ENCODE measurements at regions not wholly inside any gene's neighbourhood (a gene's known extent, or its start where the extent isn't known, plus 50 kb on each side); places are given as distances from the start of the nearest gene placed in this dataset.
A peak's percentile ranks its signal among the peaks of the same experiment; 100 is the strongest.
"Not testable (repeated sequence)": the region's sequence is repeated elsewhere in the genome, so short reads cannot be mapped to it uniquely, and the experiment has no call there.

DNA sequence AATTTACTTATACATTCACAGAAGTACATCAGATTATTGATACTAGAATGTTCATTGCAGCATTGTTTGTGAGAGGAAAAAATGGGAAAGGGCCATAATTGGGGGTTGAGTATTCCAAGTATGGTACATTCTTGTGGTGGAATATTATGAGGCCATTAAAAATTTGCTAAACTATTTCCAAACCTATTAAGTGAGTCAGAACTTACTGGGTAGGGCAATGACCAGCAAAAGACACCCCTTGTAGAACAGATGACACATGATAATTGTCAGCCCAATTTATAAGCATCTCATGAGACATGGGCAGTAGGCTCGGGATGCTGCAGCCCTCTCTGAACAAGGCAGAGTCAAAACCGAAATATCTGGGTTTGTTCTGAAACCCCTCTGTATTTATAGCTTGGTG lies 192.6 kb upstream of the IL12B start:
- ATAC-seq (ENCODE audit: low read depth) (no peak), DNase-seq (ENCODE audit: low spot score) (no peak)
- Histone ChIP-seq H3K36me3 (ENCODE audit: low read depth) (no peaks in the 10 kb centered on the region), H3K9me3 (ENCODE audit: severe bottlenecking) (no peaks in the 10 kb centered on the region), H3K27ac (ENCODE audit: poor library complexity, severe bottlenecking) (no peak overlapping the region), H3K4me3 (ENCODE audit: severe bottlenecking) (no peak overlapping the region), H3K27me3 (ENCODE audit: insufficient read depth, poor library complexity, severe bottlenecking) (no peaks in the 10 kb centered on the region), H3K4me1 (ENCODE audit: insufficient read depth, poor library complexity, severe bottlenecking) (no peaks in the 10 kb centered on the region)
- TF ChIP-seq CTCF (IDR thresholded peaks at IDR 0.05; ENCODE audit: poor library complexity, severe bottlenecking) = no peak

GRCh38 chr5:159524279-159524678 lies 194.0 kb upstream of the IL12B start:
- ATAC-seq (ENCODE audit: low read depth); H3K4me1 ChIP-seq (ENCODE audit: insufficient read depth, poor library complexity, severe bottlenecking); DNase-seq (ENCODE audit: low spot score); H3K27ac ChIP-seq (ENCODE audit: poor library complexity, severe bottlenecking); H3K9me3 ChIP-seq (ENCODE audit: severe bottlenecking); H3K36me3 ChIP-seq (ENCODE audit: low read depth); H3K27me3 ChIP-seq (ENCODE audit: insufficient read depth, poor library complexity, severe bottlenecking); H3K4me3 ChIP-seq (ENCODE audit: severe bottlenecking): not testable (repeated sequence)

GRCh38 chr5:159525117-159525516 lies 194.8 kb upstream of the IL12B start:
- Histone ChIP-seq H3K27me3 (ENCODE audit: insufficient read depth, poor library complexity, severe bottlenecking) (no peaks in the 10 kb centered on the region), H3K4me3 (ENCODE audit: severe bottlenecking) (no peak overlapping the region), H3K4me1 (ENCODE audit: insufficient read depth, poor library complexity, severe bottlenecking) (no peaks in the 10 kb centered on the region), H3K9me3 (ENCODE audit: severe bottlenecking) (no peaks in the 10 kb centered on the region), H3K36me3 (ENCODE audit: low read depth) (no peaks in the 10 kb centered on the region), H3K27ac (ENCODE audit: poor library complexity, severe bottlenecking) (no peak overlapping the region)
- no peak for ATAC-seq (ENCODE audit: low read depth)
- no peak for DNase-seq (ENCODE audit: low spot score)
- TF ChIP-seq CTCF (IDR thresholded peaks at IDR 0.05; ENCODE audit: poor library complexity, severe bottlenecking) = no peak

GRCh38 chr5:159527546-159528254 lies 197.4 kb upstream of the IL12B start:
- Histone ChIP-seq H3K4me3 (ENCODE audit: severe bottlenecking) (no peak overlapping the region), H3K27me3 (ENCODE audit: insufficient read depth, poor library complexity, severe bottlenecking) (no peaks in the 10 kb centered on the region), H3K9me3 (ENCODE audit: severe bottlenecking) (no peaks in the 10 kb centered on the region), H3K27ac (ENCODE audit: poor library complexity, severe bottlenecking) (no peak overlapping the region), H3K4me1 (ENCODE audit: insufficient read depth, poor library complexity, severe bottlenecking) (no peaks in the 10 kb centered on the region), H3K36me3 (ENCODE audit: low read depth) (no peaks in the 10 kb centered on the region)
- TF ChIP-seq CTCF (IDR thresholded peaks at IDR 0.05; ENCODE audit: poor library complexity, severe bottlenecking) = no peak
- ATAC-seq (ENCODE audit: low read depth) = no peak
- DNase-seq (ENCODE audit: low spot score) = no peak

- ATAC-seq (ENCODE audit: low read depth) (no peak), DNase-seq (ENCODE audit: low spot score) (no peak)
- Histone ChIP-seq H3K36me3 (ENCODE audit: low read depth) (no peaks in the 10 kb centered on the region), H3K4me3 (ENCODE audit: severe bottlenecking) (no peak overlapping the region), H3K4me1 (ENCODE audit: insufficient read depth, poor library complexity, severe bottlenecking) (no peaks in the 10 kb centered on the region), H3K9me3 (ENCODE audit: severe bottlenecking) (no peaks in the 10 kb centered on the region), H3K27me3 (ENCODE audit: insufficient read depth, poor library complexity, severe bottlenecking) (no peaks in the 10 kb centered on the region), H3K27ac (ENCODE audit: poor library complexity, severe bottlenecking) (no peak overlapping the region)
- TF ChIP-seq CTCF (IDR thresholded peaks at IDR 0.05; ENCODE audit: poor library complexity, severe bottlenecking) = peak; percentile 50
Measured at GRCh38 chr5:159531554-159532105, 201.3 kb upstream of the IL12B start.
